ENCODE measurements at regions not wholly inside any gene's neighbourhood (a gene's known extent, or its start where the extent isn't known, plus 50 kb on each side); places are given as distances from the start of the nearest gene placed in this dataset.
"Not testable (repeated sequence)": the region's sequence is repeated elsewhere in the genome, so short reads cannot be mapped to it uniquely, and the experiment has no call there.

DNA sequence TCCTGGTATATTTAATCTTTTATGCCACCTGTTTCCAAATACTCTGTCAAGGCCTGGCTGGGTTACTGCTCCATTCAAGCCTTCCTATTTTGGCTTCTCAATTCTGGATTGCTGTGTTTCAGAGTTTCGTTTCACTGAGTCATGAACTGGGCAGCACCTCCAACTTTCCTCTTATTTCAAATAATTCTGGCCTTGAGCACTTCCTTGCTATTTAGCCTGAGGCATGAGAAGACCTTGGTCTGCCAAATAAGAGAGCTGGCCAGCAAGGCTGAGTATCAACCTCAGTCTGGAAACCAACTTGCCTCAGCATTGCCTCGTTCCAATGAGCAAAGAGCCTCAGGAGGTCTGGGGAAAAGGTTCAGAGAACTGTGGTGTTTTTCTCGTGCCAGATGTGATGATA lies 66.6 kb downstream of the TNFAIP3 start:
- no peak for DNase-seq (ENCODE audit: low spot score)

GRCh38 chr6:137936798-137937197 lies 69.7 kb downstream of the TNFAIP3 start:
- no peak for DNase-seq (ENCODE audit: low spot score)

DNA sequence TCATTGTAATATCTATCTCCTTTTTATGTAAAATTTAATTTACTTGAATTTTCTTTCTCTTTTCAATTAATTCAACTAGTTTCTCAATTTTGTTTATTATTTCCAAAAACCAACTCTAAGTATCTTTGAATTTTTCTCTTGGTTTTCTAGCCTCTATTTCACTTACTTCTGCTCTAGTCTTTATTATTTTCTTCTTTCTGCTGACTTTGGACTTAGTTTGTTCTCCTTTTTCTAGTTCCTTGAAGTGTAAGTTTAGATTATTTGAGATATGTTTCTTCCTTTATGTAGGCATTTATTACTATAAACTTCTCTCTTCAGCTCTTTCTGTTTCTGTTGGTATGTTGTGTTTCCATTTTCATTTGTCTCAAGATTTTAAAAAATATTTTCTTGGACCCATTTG lies 70.8 kb downstream of the TNFAIP3 start:
- DNase-seq (ENCODE audit: low spot score): no peak

DNA sequence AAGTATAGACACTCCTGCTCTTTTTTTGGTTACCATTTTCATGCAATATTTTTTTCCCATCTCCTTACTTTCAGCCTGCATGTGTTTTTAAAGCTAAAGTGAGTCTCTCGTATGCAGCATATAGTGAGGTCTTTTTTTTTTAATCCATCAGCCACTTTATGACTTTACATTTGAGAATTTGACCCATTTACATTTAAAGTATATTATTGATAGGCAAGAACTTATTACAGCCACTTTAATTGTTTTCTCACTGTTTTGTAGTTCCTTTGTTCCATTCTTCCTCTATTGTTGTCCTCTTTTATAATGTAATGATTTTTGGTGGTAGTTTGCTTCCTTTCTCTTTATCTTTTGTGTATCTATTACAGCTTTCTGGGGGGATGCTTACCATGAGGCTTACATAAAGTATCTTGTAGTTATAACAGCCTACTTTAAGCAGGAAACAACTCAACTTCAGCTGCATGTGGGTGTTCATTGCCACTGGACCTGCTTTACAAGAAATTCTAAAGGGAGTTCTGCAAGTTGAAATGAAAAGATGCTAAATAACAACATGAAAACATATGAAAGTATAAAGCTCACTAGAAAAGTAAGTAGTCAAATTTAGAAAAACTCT lies 71.8 kb downstream of the TNFAIP3 start:
- DNase-seq (ENCODE audit: low spot score): no peak

DNA sequence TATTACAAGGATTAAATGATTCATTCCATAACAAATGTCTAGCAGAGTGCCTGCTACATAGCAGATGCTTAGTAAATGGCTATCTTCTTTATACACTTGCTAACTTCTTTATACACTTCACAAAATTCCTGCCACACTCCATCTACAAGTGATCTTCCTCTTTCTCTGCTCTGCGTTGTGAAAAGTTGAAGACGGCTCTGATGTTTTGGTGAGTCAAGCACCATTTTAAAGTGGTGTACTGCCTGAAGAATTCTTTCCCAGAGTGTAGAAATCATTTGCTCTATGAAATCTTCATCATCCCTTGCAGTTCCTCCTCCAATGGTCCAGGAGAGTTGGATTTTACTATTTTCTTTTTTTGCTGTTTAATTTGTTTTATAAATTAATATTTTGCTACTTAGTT lies 74.9 kb downstream of the TNFAIP3 start:
- no peak for DNase-seq (ENCODE audit: low spot score)

DNA sequence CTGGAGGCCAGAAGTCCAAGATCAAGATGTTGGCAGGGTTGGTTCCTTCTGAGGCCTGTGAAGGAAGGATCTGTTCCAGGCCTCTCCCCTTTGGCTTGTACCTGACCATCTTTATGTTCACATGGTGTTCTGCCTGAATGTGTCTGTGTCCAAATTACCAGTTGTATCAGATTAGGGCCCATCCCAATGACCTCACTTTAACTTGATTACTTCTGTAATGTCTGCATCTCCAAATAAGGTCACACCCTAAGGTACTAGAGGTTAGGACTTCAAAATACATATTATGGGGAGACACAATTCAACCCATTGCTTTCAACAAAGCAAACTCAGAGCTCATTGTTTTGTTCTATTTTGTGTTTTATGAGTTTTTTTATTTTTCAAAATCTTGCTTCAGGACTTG lies 75.7 kb downstream of the TNFAIP3 start:
- no peak for DNase-seq (ENCODE audit: low spot score)

DNA sequence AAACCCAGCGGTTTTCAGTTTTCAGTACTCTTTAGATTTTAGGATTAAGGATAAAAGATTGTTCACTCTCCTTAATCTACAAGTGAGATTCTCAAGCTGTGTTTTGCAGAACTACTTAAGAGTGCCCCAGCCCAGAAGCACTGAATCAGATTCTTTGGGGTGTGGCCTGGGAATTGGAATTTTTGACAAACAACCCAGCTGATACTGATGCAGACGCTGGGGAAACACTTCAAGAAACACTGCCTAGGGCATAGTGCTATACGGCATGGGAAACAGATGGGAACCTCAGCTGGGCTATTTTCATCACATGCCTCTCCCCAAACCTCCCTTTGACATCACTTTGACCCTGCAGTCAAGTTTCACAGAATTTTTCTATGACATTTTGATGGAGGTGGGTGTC lies 77.3 kb downstream of the TNFAIP3 start:
- DNase-seq (ENCODE audit: low spot score): not testable (repeated sequence)

GRCh38 chr6:137944793-137945498 lies 77.9 kb downstream of the TNFAIP3 start:
- DNase-seq (ENCODE audit: low spot score): no peak

GRCh38 chr6:137949686-137950390 lies 82.8 kb downstream of the TNFAIP3 start:
- DNase-seq (ENCODE audit: low spot score): no peak

DNA sequence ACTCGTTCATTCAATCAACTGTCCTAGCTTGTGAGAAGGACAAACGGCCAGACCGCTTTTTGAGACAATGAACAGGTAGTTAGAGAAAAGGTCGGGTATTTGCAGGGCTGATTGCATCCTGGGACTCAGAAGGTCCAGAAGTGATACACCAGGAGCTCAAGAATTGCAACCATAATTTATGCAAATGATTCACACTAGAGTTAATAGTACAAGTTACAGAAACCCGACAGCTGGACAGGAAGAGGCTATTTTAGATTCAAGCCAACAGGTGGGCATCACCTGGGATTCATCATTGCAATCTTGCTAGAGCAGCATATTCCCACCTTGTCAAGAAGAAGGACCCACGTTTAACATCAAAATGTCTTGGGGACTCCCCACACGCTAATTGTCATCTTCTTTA lies 83.5 kb downstream of the TNFAIP3 start:
- no peak for DNase-seq (ENCODE audit: low spot score)

DNA sequence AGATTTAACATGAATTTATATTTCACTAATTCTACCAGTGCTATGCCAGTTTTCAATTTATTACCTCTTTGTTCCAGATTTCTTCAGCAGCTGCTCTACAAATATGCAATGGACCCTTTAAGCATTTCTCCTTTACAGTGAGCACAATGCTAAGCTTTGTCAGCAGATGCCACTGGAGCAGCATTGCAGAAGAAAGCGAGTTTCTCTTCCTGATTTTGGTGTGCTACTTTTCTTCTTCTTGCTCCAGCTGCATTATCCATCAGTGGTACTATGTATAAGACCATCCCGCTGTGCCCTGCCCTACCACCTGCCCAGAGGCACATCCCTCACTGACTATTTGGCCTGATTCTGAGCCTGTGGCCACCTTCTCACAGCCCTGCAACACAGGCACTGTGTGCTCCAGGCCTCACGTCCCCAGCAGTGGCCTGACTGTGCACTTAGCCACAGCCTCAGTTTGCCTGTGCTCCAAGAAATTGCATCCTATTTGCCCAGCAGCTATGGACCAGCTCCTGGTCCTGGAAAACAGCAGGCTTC lies 84.1 kb downstream of the TNFAIP3 start:
- DNase-seq (ENCODE audit: low spot score): no peak

DNA sequence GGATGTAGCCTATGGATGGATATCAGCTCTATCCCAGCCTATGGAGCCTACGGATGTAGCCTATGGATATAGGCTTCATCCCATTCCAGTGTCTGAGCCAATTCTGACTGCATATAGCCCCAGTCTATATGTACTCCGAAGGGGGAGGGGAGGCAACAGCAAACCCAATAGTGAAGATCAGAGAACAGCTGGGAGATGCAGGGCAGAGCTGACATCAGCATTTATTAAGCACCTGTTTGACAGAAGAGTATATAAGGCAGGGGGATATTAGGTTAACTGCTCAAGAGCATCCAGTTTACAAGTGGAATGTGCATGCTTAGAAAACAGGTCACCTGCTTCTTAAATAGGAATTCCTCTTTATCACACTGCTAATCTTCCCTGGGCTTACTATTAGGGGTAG lies 85.2 kb downstream of the TNFAIP3 start:
- no peak for DNase-seq (ENCODE audit: low spot score)

DNA sequence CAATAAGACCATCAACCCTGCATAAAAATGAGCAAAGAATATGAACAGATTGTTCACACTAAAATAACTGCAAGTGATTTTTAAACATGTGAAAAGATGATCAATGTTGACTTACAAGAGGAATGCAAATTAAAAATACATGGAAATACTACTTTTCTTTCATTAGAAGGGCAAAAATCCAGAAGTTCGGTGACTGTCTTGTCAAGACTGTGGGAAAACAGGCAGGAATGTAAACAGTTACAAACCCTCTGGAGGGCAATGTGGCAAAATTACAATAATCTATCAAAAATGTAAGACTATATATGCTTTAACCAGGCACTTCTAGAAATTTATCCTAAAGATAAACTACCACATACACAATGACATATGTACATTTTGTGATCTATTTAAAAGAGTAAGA lies 86.7 kb downstream of the TNFAIP3 start:
- no peak for DNase-seq (ENCODE audit: low spot score)

- DNase-seq (ENCODE audit: low spot score): no peak
Observed at GRCh38 chr6:137954253-137954652, 87.2 kb downstream of the TNFAIP3 start.

DNA sequence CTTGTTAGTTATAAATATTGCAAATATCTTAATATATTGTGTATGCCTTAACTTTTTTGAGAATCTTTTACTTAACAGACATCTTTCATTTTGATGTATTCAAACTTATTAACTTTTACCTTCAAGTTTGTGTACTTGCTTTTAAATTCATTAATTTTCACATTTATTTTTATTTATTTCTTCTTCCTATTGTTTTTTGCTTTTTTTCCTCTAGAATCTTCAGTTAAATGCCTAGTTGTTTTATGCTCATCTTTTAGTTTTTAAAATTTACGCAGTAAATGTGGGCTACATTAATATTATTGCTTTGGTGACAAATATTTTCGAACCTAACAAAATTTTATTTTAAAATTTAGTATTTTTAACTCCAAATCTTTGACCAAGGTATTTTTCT lies 89.0 kb downstream of the TNFAIP3 start:
- DNase-seq (ENCODE audit: low spot score): no peak

DNA sequence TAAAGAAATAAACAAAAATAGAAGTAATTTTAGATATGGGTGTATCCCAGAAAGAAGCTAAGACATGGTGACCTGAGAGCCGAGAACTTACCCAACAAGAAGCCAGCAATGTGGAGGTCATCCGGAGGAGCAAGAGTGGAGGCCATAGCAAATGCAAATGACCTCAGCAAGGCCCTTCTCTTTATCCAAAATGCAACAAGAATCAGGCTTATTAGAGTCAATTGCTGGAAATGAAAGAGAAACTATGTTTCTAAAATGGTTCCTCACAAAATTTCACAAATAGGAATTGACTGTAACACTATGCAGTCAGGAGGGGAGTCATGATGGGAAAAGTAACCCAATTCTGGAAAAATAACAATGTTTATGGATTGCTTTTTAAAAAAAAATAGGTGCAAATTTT lies 90.4 kb downstream of the TNFAIP3 start:
- DNase-seq (ENCODE audit: low spot score): no peak

DNA sequence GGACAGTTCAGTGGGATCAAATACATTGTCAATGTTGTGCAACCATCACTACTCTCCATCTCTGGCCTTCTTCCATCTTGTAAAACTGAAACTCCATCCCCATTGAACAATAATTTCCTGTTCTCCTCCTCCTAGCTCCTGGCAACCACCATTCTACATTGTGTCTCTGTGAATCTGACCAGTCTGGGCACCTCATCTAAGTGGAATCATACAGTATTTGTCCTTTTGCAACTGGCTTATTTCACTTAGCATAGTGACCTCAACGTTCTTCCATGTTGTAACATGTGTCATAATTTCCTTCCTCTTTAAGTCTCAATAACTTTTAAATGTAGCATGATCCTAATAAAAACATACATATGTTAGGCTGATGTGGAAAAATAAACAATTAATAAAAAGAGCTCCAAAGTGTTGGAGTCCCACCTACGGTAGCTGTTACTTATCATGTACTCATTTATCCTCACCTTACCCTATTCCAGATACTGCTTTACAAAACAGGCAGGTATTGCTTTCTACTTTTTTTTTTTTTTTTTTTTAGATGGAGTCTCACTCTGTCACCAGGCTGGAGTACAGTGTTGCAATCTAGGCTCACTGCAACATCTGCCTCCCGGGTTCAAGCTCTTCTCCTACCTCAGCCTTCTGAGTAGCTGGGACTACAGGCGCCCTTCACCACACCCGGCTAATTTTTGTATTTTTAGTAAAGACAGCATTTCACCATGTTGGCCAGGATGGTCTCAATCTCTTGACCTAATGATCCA lies 91.9 kb downstream of the TNFAIP3 start:
- DNase-seq (ENCODE audit: low spot score): no peak

DNA sequence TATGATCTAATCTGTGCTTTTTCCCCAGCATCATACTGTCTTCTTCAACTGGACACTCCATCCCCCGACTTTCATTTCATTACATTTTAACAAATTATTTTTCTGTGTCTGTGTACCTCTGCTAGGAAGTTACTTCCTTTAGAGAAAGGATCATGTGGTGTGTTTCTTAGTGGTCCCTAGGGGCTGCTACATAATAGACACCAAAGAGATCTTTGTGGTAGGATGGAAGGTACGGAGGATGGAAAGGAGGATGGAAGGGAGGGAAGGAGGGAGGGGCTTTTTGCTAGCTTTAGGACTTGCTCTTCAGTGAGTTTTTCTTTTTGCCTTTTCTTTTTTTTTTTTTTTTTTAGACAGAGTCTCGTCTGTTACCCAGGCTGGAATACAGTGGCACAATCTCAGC lies 95.7 kb downstream of the TNFAIP3 start:
- no peak for DNase-seq (ENCODE audit: low spot score)

GRCh38 chr6:137964876-137965275 lies 97.8 kb downstream of the TNFAIP3 start:
- no peak for DNase-seq (ENCODE audit: low spot score)

DNA sequence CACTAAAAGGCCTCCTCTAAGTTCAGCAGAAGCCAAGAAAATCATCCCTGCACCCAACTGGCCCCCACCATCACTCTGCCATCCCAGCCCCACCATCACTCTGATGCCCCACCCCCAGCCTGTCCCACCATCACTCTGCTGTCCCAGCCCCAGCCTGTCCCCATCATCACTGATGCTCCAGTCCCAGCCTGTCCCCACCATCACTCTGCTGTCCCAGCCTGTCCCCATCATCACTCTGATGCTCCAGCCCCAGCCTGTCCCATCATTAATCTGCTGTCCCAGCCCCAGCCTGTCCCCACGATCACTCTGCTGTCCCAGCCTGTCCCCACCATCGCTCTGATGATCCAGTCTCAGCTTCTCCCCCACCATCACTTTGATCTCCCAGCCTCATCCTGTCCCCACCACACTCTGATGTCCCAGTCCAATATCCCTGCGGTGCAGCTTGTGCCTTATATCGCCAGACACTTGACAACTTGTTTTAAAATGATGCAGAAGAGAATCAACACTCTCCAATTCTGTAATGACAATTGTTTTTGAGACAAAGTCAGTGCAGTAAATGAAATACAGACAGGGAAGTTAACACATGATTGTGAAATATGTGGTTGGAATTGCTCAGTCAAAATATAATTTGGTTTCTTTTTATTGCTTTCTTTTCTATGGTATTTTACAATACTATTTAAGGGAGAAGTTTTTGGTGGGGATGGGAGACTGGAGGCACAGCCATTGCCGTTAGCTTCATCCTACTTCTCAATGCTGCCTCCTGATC lies 100.8 kb downstream of the TNFAIP3 start:
- no peak for DNase-seq (ENCODE audit: low spot score)

- no peak for DNase-seq (ENCODE audit: low spot score)
Observed at GRCh38 chr6:137968455-137968804, 101.4 kb downstream of the TNFAIP3 start.

DNA sequence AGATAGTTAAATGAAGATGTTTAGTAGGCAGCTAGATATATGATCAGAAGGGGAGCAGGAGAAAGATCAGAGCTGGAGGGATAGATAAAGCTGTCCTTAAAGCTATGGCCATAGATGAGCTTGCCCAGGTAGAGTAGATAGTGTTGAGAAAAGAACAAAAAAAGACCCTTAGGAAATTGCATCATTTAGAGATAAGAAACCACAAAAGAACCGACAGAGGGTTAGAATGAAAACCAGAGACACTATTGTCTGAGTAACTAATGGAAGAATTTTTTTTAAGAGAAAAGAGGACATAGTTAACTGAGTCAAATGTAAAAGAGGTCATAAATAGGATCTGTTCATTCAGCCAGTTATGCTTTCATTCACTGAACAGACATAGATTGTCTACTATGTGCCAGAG lies 101.8 kb downstream of the TNFAIP3 start:
- DNase-seq (ENCODE audit: low spot score): no peak

All from mucosa of gallbladder (tissue), 1 donor.